Fibroblast of mammary gland (primary cell): ENCODE measurements at regions not wholly inside any gene's neighbourhood (a gene's known extent, or its start where the extent isn't known, plus 50 kb on each side); places are given as distances from the start of the nearest gene placed in this dataset.
A peak's percentile ranks its signal among the peaks of the same experiment; 100 is the strongest.

ENCODE experiments used
- DNase-seq: peaks from one replicate; pipeline ENCODE4 v3.0.0-alpha.2; 2010; ENCODE audit warnings: low read depth
- H3K4me3 ChIP-seq: 2 replicates; pipeline ENCODE4 v1.5.1; 2011; ENCODE audit warnings: low read depth, mild to moderate bottlenecking, low read length, moderate library complexity; ENCODE audit not compliant: control insufficient read depth
- TF ChIP-seq, protein P1 (sequence below): conservative IDR thresholded peaks from 2 replicates; pipeline ENCODE4 v1.5.1; 2011; ENCODE audit warnings: low read depth, low read length, inconsistent platforms; ENCODE audit not compliant: control insufficient read depth, insufficient read depth

DNA sequence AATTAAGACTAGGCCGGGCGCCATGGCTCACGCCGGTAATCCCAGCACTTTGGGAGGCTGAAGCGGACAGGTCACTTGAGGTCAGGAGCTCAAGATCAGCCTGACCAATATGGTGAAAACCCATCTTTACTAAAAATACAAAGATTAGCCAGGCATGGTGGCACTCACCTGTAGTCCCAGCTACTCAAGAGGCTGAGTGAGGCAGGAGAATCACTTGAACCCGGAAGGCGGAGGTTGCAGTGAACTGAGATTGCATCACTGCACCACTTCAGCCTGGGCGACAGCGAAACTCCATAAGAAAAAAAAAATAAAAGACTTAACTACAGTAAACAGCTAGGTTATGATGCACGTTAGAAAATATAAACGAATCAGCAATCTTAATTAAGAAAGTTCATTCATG is 216.0 kb upstream of the TEX13C start:
- TF ChIP-seq, protein P1, sequence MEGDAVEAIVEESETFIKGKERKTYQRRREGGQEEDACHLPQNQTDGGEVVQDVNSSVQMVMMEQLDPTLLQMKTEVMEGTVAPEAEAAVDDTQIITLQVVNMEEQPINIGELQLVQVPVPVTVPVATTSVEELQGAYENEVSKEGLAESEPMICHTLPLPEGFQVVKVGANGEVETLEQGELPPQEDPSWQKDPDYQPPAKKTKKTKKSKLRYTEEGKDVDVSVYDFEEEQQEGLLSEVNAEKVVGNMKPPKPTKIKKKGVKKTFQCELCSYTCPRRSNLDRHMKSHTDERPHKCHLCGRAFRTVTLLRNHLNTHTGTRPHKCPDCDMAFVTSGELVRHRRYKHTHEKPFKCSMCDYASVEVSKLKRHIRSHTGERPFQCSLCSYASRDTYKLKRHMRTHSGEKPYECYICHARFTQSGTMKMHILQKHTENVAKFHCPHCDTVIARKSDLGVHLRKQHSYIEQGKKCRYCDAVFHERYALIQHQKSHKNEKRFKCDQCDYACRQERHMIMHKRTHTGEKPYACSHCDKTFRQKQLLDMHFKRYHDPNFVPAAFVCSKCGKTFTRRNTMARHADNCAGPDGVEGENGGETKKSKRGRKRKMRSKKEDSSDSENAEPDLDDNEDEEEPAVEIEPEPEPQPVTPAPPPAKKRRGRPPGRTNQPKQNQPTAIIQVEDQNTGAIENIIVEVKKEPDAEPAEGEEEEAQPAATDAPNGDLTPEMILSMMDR = no peak
- no peak for DNase-seq
- H3K4me3 ChIP-seq = no peak overlapping the region

DNA sequence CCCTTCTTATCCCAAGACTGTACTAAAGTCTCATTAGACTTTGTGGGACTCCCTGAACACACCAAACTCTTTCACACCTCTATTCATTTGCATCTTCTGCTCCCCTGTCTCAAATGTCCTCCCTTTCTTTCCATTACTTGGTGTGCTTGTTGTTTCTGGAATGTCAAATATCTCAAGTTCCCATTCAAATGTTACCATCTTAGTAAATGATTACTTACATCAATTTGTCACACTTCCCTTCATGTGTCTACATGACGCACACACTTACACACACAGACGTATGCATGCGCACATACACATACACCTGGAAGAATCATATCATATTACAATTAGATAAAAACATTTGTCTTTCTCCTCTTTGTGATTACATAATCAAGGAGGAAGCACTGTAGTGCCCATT is 210.8 kb upstream of the TEX13C start:
- DNase-seq = no peak
- TF ChIP-seq, protein P1 = no peak
- no peak overlapping the region for H3K4me3 ChIP-seq

DNA sequence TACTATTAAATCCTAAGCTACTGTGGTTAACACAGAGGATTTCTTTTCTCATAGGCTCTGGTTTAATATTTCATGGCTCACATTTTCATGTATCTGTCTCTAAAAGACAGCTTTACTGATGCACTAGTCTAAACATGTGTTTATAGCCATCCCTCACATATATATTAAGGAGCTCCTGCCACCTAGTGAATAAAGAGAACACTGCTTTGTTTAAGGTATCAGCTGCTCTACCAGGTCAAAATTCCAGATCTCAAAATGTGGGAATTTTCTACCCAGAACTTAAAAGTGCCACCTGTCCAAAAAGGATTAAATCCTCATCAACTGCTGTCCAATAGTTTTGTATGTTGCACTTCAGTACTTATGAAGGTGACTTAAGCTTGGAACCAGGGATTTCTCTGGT is 188.5 kb upstream of the TEX13C start:
- no peak for DNase-seq
- no peak overlapping the region for H3K4me3 ChIP-seq
- TF ChIP-seq, protein P1 = peak; percentile 6

DNA sequence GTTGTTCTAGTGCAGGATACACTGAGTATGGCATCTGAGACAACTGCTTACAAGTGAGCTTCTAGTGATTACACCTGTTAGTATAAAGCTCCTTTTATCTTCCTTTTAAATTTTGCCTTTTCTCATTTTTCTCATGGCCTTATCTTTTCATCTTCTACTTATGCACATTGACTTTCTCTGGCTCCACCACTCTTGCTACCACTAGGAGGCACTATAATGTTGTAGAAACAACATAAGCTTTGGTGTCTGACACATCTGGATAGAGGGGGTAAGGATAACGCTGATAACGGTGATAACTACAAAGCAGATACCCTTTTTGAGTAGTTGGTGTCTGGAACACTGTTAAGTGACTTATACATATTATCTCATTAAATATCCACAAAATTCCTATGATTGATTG is 187.4 kb upstream of the TEX13C start:
- no peak overlapping the region for H3K4me3 ChIP-seq
- TF ChIP-seq, protein P1 = peak; percentile 38
- peak; percentile 2 for DNase-seq

DNA sequence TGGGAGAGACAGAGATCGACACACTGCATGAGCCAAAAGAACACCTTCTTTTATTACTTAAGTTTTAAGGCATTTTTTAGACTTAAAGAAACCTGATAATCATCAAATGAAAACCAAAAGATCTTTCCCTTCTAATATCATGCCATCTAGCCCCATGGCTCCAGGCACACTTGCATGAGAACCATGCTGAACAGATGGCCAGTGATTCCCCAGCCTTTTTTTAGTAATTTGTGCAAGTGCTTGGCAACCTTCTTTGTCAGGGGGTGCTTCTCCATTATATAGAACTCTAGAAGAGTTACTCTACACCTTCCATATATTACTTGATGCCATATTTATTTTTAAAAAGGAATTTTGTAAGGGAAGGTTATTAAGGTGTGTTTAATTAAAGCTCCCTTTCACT is 182.2 kb upstream of the TEX13C start:
- TF ChIP-seq, protein P1 = no peak
- DNase-seq = no peak
- no peak overlapping the region for H3K4me3 ChIP-seq

DNA sequence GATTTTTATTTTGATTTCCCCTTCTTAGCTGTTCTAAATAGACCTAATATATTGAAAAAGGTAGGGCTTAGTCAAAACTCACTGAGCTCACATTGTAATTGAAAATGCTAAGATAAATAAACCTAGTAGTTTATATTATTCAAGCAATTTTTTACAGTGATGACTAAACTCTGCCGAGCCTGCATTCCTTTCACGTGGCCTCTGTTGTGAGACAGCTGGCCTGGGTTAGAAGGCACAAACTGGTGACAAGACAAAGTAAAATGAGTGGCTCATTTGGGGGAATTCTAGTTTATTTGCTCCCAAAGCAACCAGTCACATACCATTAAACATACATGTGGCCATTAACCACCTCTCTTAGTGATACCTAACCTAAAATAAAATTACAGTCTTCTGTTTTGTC is 169.4 kb upstream of the TEX13C start:
- H3K4me3 ChIP-seq = no peak overlapping the region
- TF ChIP-seq, protein P1 = no peak
- DNase-seq = no peak

DNA sequence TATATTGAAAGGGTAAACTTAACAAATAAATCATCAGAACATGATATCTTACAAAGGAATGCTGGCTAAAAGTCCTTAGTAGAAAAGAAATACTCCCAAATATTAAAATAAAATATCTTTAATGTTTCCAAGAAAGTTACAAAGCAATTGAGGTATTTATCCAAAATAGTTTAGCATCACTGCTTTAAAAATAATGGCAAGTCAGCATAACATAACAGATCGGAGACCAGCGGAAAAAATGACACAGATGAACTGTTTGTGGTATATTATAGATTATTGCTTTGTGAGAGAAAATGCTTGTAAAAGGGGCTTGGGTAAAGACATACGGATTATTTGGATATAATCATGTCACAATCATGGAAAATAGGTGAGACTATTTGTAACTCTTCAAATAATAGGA is 168.5 kb upstream of the TEX13C start:
- no peak for DNase-seq
- no peak overlapping the region for H3K4me3 ChIP-seq
- TF ChIP-seq, protein P1 = no peak
